IMR-90 (cell line): ENCODE measurements at regions not wholly inside any gene's neighbourhood (a gene's known extent, or its start where the extent isn't known, plus 50 kb on each side); places are given as distances from the start of the nearest gene placed in this dataset.

Source experiments
- ATAC-seq: fragments of 200-7000 bp; cut with Tn5 transposase; 2 replicates; pipeline ENCODE4 v1.9.1; 2020; ENCODE audit warnings: low read depth, mild to moderate bottlenecking, moderate library complexity
- BruUV-seq: library from RNA; stranded (reverse); fragments of 400-500 nt; replicated peaks from 2 replicates; lab custom pipeline; 2021; lab: Mats Ljungman, UMichigan
- CTCF ChIA-PET: fragments of 300-600 bp; formaldehyde crosslinking; extraction: SDS; loops from one replicate; lab custom pipeline; 2021; ENCODE audit warnings: antibody characterized with exemption; lab: Yijun Ruan, JAX
- POLR2A ChIA-PET: fragments of 300-600 bp; sonication (Branson Sonifier 250); formaldehyde crosslinking; loops from one replicate; lab custom pipeline; 2022; ENCODE audit warnings: antibody characterized with exemption; ENCODE audit not compliant: unreplicated experiment; lab: Charles Lee
- DNase-seq: peaks from one replicate; pipeline ENCODE4 v3.0.0; 2013
- H2AFZ ChIP-seq: replicated peaks from 2 replicates; pipeline ENCODE3; 2013; ENCODE audit warnings: low read length, mild to moderate bottlenecking; ENCODE audit not compliant: poor library complexity
- H2AK5ac ChIP-seq: 2 replicates; pipeline ENCODE4 v1.6.1; 2013; ENCODE audit warnings: low read depth, low read length, inconsistent platforms
- H2AK9ac ChIP-seq: replicated peaks from 2 replicates; pipeline ENCODE3; 2013; ENCODE audit warnings: mild to moderate bottlenecking, low read depth, low read length, moderate library complexity; ENCODE audit not compliant: poor library complexity
- H2BK120ac ChIP-seq: 2 replicates; pipeline ENCODE4 v1.6.1; 2013; ENCODE audit warnings: low read depth, low read length, inconsistent platforms
- H2BK15ac ChIP-seq: 3 replicates; pipeline ENCODE4 v1.6.1; 2013; ENCODE audit warnings: low read depth, low read length, inconsistent platforms
- H2BK20ac ChIP-seq: 2 replicates; pipeline ENCODE4 v1.6.1; 2013; ENCODE audit warnings: low read depth, mild to moderate bottlenecking, inconsistent platforms, low read length, moderate library complexity
- H2BK5ac ChIP-seq: 2 replicates; pipeline ENCODE4 v1.6.1; 2013; ENCODE audit warnings: mild to moderate bottlenecking, low read depth, low read length, inconsistent platforms; ENCODE audit not compliant: poor library complexity, severe bottlenecking
- H3K14ac ChIP-seq: replicated peaks from 2 replicates; pipeline ENCODE4 v1.6.1; 2013; ENCODE audit warnings: low read depth, low read length, inconsistent platforms
- H3K18ac ChIP-seq: 2 replicates; pipeline ENCODE4 v1.6.1; 2013; ENCODE audit warnings: low read depth, low read length, control low read depth
- H3K23ac ChIP-seq: 2 replicates; pipeline ENCODE4 v1.6.1; 2013; ENCODE audit warnings: low read depth, low read length, inconsistent platforms
- H3K27ac ChIP-seq: 2 replicates; pipeline ENCODE4 v1.5.1; 2013; ENCODE audit warnings: mild to moderate bottlenecking, control low read depth, low read length; ENCODE audit not compliant: insufficient read depth
- H3K27me3 ChIP-seq: 2 replicates; pipeline ENCODE4 v1.6.1; 2013; ENCODE audit warnings: low read length; ENCODE audit not compliant: control insufficient read depth, insufficient read depth
- H3K36me3 ChIP-seq: 2 replicates; pipeline ENCODE4 v1.6.1; 2013; ENCODE audit warnings: low read length, mixed read lengths; ENCODE audit not compliant: control insufficient read depth, insufficient read depth
- H3K4ac ChIP-seq: 2 replicates; pipeline ENCODE4 v1.6.1; 2013; ENCODE audit warnings: low read depth, low read length, inconsistent platforms
- H3K4me1 ChIP-seq: 2 replicates; pipeline ENCODE4 v1.6.1; 2013; ENCODE audit warnings: low read length, mixed read lengths; ENCODE audit not compliant: control insufficient read depth, insufficient read depth
- H3K4me2 ChIP-seq: 2 replicates; pipeline ENCODE4 v1.6.1; 2013; ENCODE audit warnings: low read depth, mild to moderate bottlenecking, control low read depth, low read length, moderate library complexity
- H3K4me3 ChIP-seq: 2 replicates; pipeline ENCODE4 v1.5.1; 2013; ENCODE audit warnings: low read depth, mild to moderate bottlenecking, control low read depth, low read length, moderate library complexity; ENCODE audit not compliant: insufficient read depth
- H3K56ac ChIP-seq: 2 replicates; pipeline ENCODE4 v1.6.1; 2013; ENCODE audit warnings: low read length, inconsistent platforms; ENCODE audit not compliant: insufficient read depth; ENCODE audit errors: extremely low read depth
- H3K79me1 ChIP-seq, 2 experiments: 2 replicates each; pipeline ENCODE4 v1.6.1; 2013; ENCODE audit warnings: low read length in 2 of 2, inconsistent platforms in 1 of 2, low read depth in 1 of 2
- H3K9ac ChIP-seq: 2 replicates; pipeline ENCODE4 v1.6.1; 2013; ENCODE audit warnings: low read depth, low read length, control low read depth
- H3K9me1 ChIP-seq: 2 replicates; pipeline ENCODE4 v1.6.1; 2013; ENCODE audit warnings: low read length, inconsistent platforms; ENCODE audit not compliant: insufficient read depth
- H3K9me3 ChIP-seq: 2 replicates; pipeline ENCODE4 v1.6.1; 2013; ENCODE audit warnings: low read length; ENCODE audit not compliant: control insufficient read depth, insufficient read depth
- H4K20me1 ChIP-seq: 2 replicates; pipeline ENCODE4 v1.6.1; 2013; ENCODE audit warnings: low read length, inconsistent platforms; ENCODE audit not compliant: insufficient read depth
- H4K5ac ChIP-seq: 2 replicates; pipeline ENCODE4 v1.6.1; 2013; ENCODE audit warnings: mild to moderate bottlenecking, low read depth, low read length, control low read depth
- H4K8ac ChIP-seq, 2 experiments: 2 replicates each; pipeline ENCODE4 v1.6.1; 2013; ENCODE audit warnings: low read depth in 2 of 2, low read length in 2 of 2, control low read depth in 1 of 2, inconsistent platforms in 1 of 2
- H4K91ac ChIP-seq: 2 replicates; pipeline ENCODE4 v1.6.1; 2013; ENCODE audit warnings: low read depth, low read length, inconsistent platforms; ENCODE audit not compliant: insufficient read depth
- CEBPB ChIP-seq: IDR thresholded peaks from 2 replicates; pipeline ENCODE4 v1.6.1; 2012; ENCODE audit warnings: low read depth, low read length, improper control_type of control experiment
- CHD1 ChIP-seq: IDR thresholded peaks from 2 replicates; pipeline ENCODE4 v1.6.1; 2012; ENCODE audit warnings: low read depth, low read length, improper control_type of control experiment
- CTCF ChIP-seq: conservative IDR thresholded peaks from 2 replicates; pipeline ENCODE4 v1.5.1; 2012; ENCODE audit warnings: mild to moderate bottlenecking, low read depth, low read length, improper control_type of control experiment
- ELK1 ChIP-seq: fragments of 150-350 bp; IDR thresholded peaks from 2 replicates; pipeline ENCODE4 v1.6.1; 2016; ENCODE audit warnings: low read depth, mild to moderate bottlenecking, low read length, moderate library complexity, borderline replicate concordance
- FOS ChIP-seq: fragments of 150-350 bp; IDR thresholded peaks from 2 replicates; pipeline ENCODE4 v1.6.1; 2016; ENCODE audit warnings: low read depth, low read length
- MAFK ChIP-seq: IDR thresholded peaks from 2 replicates; pipeline ENCODE4 v1.6.1; 2012; ENCODE audit warnings: low read depth, low read length, improper control_type of control experiment
- MAZ ChIP-seq: IDR thresholded peaks from 2 replicates; pipeline ENCODE4 v1.6.1; 2012; ENCODE audit warnings: low read depth, mild to moderate bottlenecking, low read length, improper control_type of control experiment, moderate library complexity, borderline replicate concordance
- MXI1 ChIP-seq: IDR thresholded peaks from 2 replicates; pipeline ENCODE4 v1.6.1; 2012; ENCODE audit warnings: low read depth, mild to moderate bottlenecking, low read length, moderate library complexity, borderline replicate concordance
- POLR2A ChIP-seq: IDR thresholded peaks from 2 replicates; pipeline ENCODE4 v1.6.1; 2012; ENCODE audit warnings: mild to moderate bottlenecking, low read depth, low read length
- RAD21 ChIP-seq: IDR thresholded peaks from 2 replicates; pipeline ENCODE4 v1.6.1; 2012; ENCODE audit warnings: low read length, improper control_type of control experiment
- RCOR1 ChIP-seq: IDR thresholded peaks from 2 replicates; pipeline ENCODE4 v1.6.1; 2012; ENCODE audit warnings: mild to moderate bottlenecking, low read length, improper control_type of control experiment; ENCODE audit not compliant: insufficient replicate concordance
- RFX5 ChIP-seq: IDR thresholded peaks from 2 replicates; pipeline ENCODE4 v1.8.0; 2012; ENCODE audit warnings: low read depth, mild to moderate bottlenecking, low read length, moderate library complexity
- WGBS, 2 experiments: methylation state at CpG; one replicate each; pipeline versions ENCODE4 v1.1.5 to v1.1.7; 2013; ENCODE audit warnings: missing lambda C conversion rate in 2 of 2; ENCODE audit not compliant: insufficient read length in 1 of 2; ENCODE audit errors: extremely low coverage in 2 of 2; 5-methylcytosine and 5-hydroxymethylcytosine counted together
- dilution Hi-C: fragments of 300-500 bp; cut with HindIII; formaldehyde crosslinking; loops from one replicate; pipeline ENCODE4 v1.14.3; 2018; ENCODE audit warnings: low sequenced_read_pairs; ENCODE audit not compliant: unreplicated experiment
- in situ Hi-C: fragments of 300-500 bp; cut with MboI; formaldehyde crosslinking; loops from 3 replicates; pipeline ENCODE4 v1.14.3; 2019; ENCODE audit warnings: low sequenced_read_pairs, inconsistent platforms, mixed read lengths
- intact Hi-C: fragments of 100-400 bp; cut with micrococcal nuclease; formaldehyde crosslinking; loops from 2 replicates; pipeline ENCODE4 v1.10.0; 2022

- Histone ChIP-seq H3K36me3 (no peaks in the 10 kb centered on the region), H3K4me1 (no peaks in the 10 kb centered on the region), H2BK5ac (no peak overlapping the region), H4K5ac (no peak overlapping the region), H3K9me3 (peaks cover 30% of the 10 kb centered on the region), H3K14ac (no peak overlapping the region), H3K27me3 (no peaks in the 10 kb centered on the region), H2BK15ac (no peak overlapping the region), H3K56ac (no peak overlapping the region), H3K18ac (no peak overlapping the region), H3K4me2 (no peak overlapping the region), H2BK120ac (no peak overlapping the region), H3K27ac (no peak overlapping the region), H4K91ac (no peak overlapping the region), H3K9ac (no peak overlapping the region), H3K4me3 (no peak overlapping the region), H4K8ac (no peak overlapping the region), H2AFZ (no peak overlapping the region), H3K23ac (no peak overlapping the region), H3K9me1 (no peaks in the 10 kb centered on the region), H3K79me1 (no peaks in the 10 kb centered on the region), H2BK20ac (no peak overlapping the region), H3K4ac (no peak overlapping the region), H2AK5ac (no peak overlapping the region), H4K20me1 (no peaks in the 10 kb centered on the region), H2AK9ac (no peak overlapping the region)
- POLR2A ChIA-PET, result no interaction called here
- no peak for TF ChIP-seq CTCF
- no peak for TF ChIP-seq POLR2A
- TF ChIP-seq MXI1, result no peak
- no peak for TF ChIP-seq MAFK
- no peak for TF ChIP-seq RCOR1
- TF ChIP-seq RFX5, result no peak
- no peak for TF ChIP-seq CHD1
- no peak for TF ChIP-seq ELK1
- no peak for TF ChIP-seq RAD21
- no peak for TF ChIP-seq CEBPB
- no peak for TF ChIP-seq FOS
- TF ChIP-seq MAZ, result no peak
- in situ Hi-C loops (no loop called here), intact Hi-C loops (no loop called here), dilution Hi-C loops (no loop called here)
- no TSS peak for BruUV-seq
- CTCF ChIA-PET, result no interaction called here
- WGBS, 2 experiments, result 64% methylated on average over 6 of the region's 9 CpGs; no CpG with 5 or more reads in 1 of the 2 experiments
- DNase-seq, result no peak
- no peak for ATAC-seq
These were observed 187.4 kb downstream of the OR4M2 start for GRCh38 chr15:22267761-22268160.
